BLaER1 treated with 17β-estradiol and CSF1 and Interleukin-3, amounts not matched to agents 10 nM and 100 nM (cell line): ENCODE measurements at regions not wholly inside any gene's neighbourhood (a gene's known extent, or its start where the extent isn't known, plus 50 kb on each side); places are given as distances from the start of the nearest gene placed in this dataset.

ENCODE experiments used
- H3K27ac ChIP-seq, 11 experiments: shearing (Covaris generic); formaldehyde crosslinking; 2 replicates each; pipeline ENCODE4 v1.8.1; 2022
- H3K27me3 ChIP-seq, 11 experiments: shearing (Covaris generic); formaldehyde crosslinking; 2 replicates each; pipeline ENCODE4 v1.8.1; 2022
- H3K36me3 ChIP-seq, 11 experiments: shearing (Covaris generic); formaldehyde crosslinking; 2 replicates each; pipeline ENCODE4 v1.8.1; 2022
- H3K4me1 ChIP-seq, 10 experiments: shearing (Covaris generic); formaldehyde crosslinking; 2 replicates each; pipeline ENCODE4 v1.8.1; 2022
- H3K4me2 ChIP-seq, 11 experiments: shearing (Covaris generic); formaldehyde crosslinking; 2 replicates each; pipeline ENCODE4 v1.8.1; 2022
- H3K4me3 ChIP-seq, 10 experiments: shearing (Covaris generic); formaldehyde crosslinking; 2 replicates each; pipeline ENCODE4 v1.8.1; 2022
- H3K9ac ChIP-seq, 11 experiments: shearing (Covaris generic); formaldehyde crosslinking; 2 replicates each; pipeline ENCODE4 v1.8.1; 2022
- H3K9me3 ChIP-seq, 11 experiments: shearing (Covaris generic); formaldehyde crosslinking; replicated peaks in 1 of 11; 2 replicates each; pipeline ENCODE4 v1.8.1; 2022
- H4K20me1 ChIP-seq, 11 experiments: shearing (Covaris generic); formaldehyde crosslinking; 2 replicates each; pipeline ENCODE4 v1.8.1; 2022
- Cebpa-rat ChIP-seq, 11 experiments: shearing (Covaris generic); IDR thresholded peaks; 2 replicates each; pipeline ENCODE4 v1.8.1; 2022

- Histone ChIP-seq H3K36me3 (no peaks in the 10 kb centered on the region), H3K9ac (no peak overlapping the region), H3K4me1 (peaks cover 20 to 71% (median 56%) of the 10 kb centered on the region in 10 experiments), H3K4me2 (peak overlapping the region in 7 of 11 experiments; percentile 60 to 86 (median 75); a peak in 11 of 22 replicates), H3K27me3 (peaks cover 0 to 18% (median 0%) of the 10 kb centered on the region in 11 experiments; a peak in 2 of 22 replicates), H3K4me3 (no peak overlapping the region), H3K27ac (no peak overlapping the region), H3K9me3 (peaks cover 0 to 12% (median 6%) of the 10 kb centered on the region in 11 experiments; a peak in 11 of 22 replicates), H4K20me1 (peaks cover 0 to 12% (median 0%) of the 10 kb centered on the region in 11 experiments; a peak in 3 of 22 replicates)
- TF ChIP-seq Cebpa-rat (IDR thresholded peaks at IDR 0.05): no peak
These were observed 128.1 kb downstream of the SIK1 start for GRCh38 chr21:43298546-43299440.

- Histone ChIP-seq H3K27ac (no peak overlapping the region), H3K4me1 (peaks cover 12 to 67% (median 51%) of the 10 kb centered on the region in 10 experiments; a peak in 19 of 20 replicates), H3K27me3 (peaks cover 0 to 18% (median 0%) of the 10 kb centered on the region in 11 experiments; a peak in 2 of 22 replicates), H3K36me3 (no peaks in the 10 kb centered on the region), H4K20me1 (peaks cover 0 to 8% (median 0%) of the 10 kb centered on the region in 11 experiments; a peak in 3 of 22 replicates), H3K4me2 (peak overlapping the region in 9 of 11 experiments; percentile 26 to 86 (median 66); a peak in 18 of 22 replicates), H3K9ac (peak overlapping the region in 1 of 11 experiments; percentile 11; a peak in 1 of 22 replicates), H3K4me3 (no peak overlapping the region), H3K9me3 (peaks cover 0 to 12% (median 6%) of the 10 kb centered on the region in 11 experiments; a peak in 11 of 22 replicates)
- TF ChIP-seq Cebpa-rat (IDR thresholded peaks at IDR 0.05): no peak
These were observed 128.9 kb downstream of the SIK1 start for GRCh38 chr21:43297989-43298388.

- Histone ChIP-seq H4K20me1 (peaks cover 0 to 8% (median 0%) of the 10 kb centered on the region in 11 experiments; a peak in 3 of 22 replicates), H3K4me2 (peak overlapping the region in 9 of 11 experiments; percentile 26 to 86 (median 66); a peak in 18 of 22 replicates), H3K9ac (0 out of 22 replicates have a peak overlapping the region, but pooled peaks of 1 of the 11 experiments have one; percentile 11), H3K36me3 (no peaks in the 10 kb centered on the region), H3K27me3 (peaks cover 0 to 18% (median 0%) of the 10 kb centered on the region in 11 experiments; a peak in 2 of 22 replicates), H3K4me1 (peaks cover 14 to 70% (median 56%) of the 10 kb centered on the region in 10 experiments; a peak in 19 of 20 replicates), H3K9me3 (peaks cover 0 to 12% (median 6%) of the 10 kb centered on the region in 11 experiments; a peak in 12 of 22 replicates), H3K27ac (no peak overlapping the region), H3K4me3 (no peak overlapping the region; a peak in 1 of 20 replicates)
- no peak for TF ChIP-seq Cebpa-rat (IDR thresholded peaks at IDR 0.05)
These were observed 128.7 kb downstream of the CRYAA start for GRCh38 chr21:43297391-43297981.

- Histone ChIP-seq H3K27me3 (peaks cover 0 to 18% (median 0%) of the 10 kb centered on the region in 11 experiments; a peak in 2 of 22 replicates), H3K4me2 (peak overlapping the region; percentile 4 to 86 (median 61)), H4K20me1 (peaks cover 0 to 8% (median 0%) of the 10 kb centered on the region in 11 experiments; a peak in 3 of 22 replicates), H3K27ac (no peak overlapping the region), H3K9ac (no peak overlapping the region), H3K4me1 (peaks cover 16 to 88% (median 69%) of the 10 kb centered on the region in 10 experiments; a peak in 19 of 20 replicates), H3K9me3 (peaks cover 0 to 15% (median 8%) of the 10 kb centered on the region in 11 experiments; a peak in 12 of 22 replicates), H3K4me3 (no peak overlapping the region), H3K36me3 (no peaks in the 10 kb centered on the region)
- TF ChIP-seq Cebpa-rat (IDR thresholded peaks at IDR 0.05): no peak
These were observed 126.5 kb downstream of the CRYAA start for GRCh38 chr21:43295066-43295958.

- Histone ChIP-seq H3K9me3 (peaks cover 0 to 19% (median 9%) of the 10 kb centered on the region in 11 experiments; a peak in 14 of 22 replicates), H3K4me2 (peak overlapping the region; percentile 4 to 86 (median 61); a peak in 18 of 22 replicates), H3K4me3 (no peak overlapping the region), H3K27me3 (peaks cover 0 to 18% (median 0%) of the 10 kb centered on the region in 11 experiments; a peak in 2 of 22 replicates), H3K36me3 (no peaks in the 10 kb centered on the region), H3K27ac (no peak overlapping the region), H3K9ac (no peak overlapping the region), H4K20me1 (peaks cover 0 to 8% (median 0%) of the 10 kb centered on the region in 11 experiments; a peak in 3 of 22 replicates), H3K4me1 (peaks cover 16 to 93% (median 76%) of the 10 kb centered on the region in 10 experiments; a peak in 19 of 20 replicates)
- no peak for TF ChIP-seq Cebpa-rat (IDR thresholded peaks at IDR 0.05)
These were observed 125.5 kb downstream of the CRYAA start for GRCh38 chr21:43294194-43294902.

GRCh38 chr21:43292866-43293142, 124.0 kb downstream of the CRYAA start:
- no peak overlapping the region for H3K9ac ChIP-seq
- H3K4me1 ChIP-seq: peaks cover 16 to 93% (median 74%) of the 10 kb centered on the region in 10 experiments; a peak in 19 of 20 replicates
- peaks cover 0 to 4% (median 0%) of the 10 kb centered on the region in 11 experiments; a peak in 3 of 22 replicates for H4K20me1 ChIP-seq
- no peak overlapping the region for H3K4me3 ChIP-seq
- no peak for TF ChIP-seq Cebpa-rat (IDR thresholded peaks at IDR 0.05)
- peak overlapping the region; percentile 27 to 66 (median 39); a peak in 20 of 22 replicates for H3K4me2 ChIP-seq
- H3K9me3 ChIP-seq: peaks cover 0 to 24% (median 11%) of the 10 kb centered on the region in 11 experiments; a peak in 14 of 22 replicates
- H3K27me3 ChIP-seq: peaks cover 0 to 18% (median 0%) of the 10 kb centered on the region in 11 experiments; a peak in 2 of 22 replicates
- no peak overlapping the region for H3K27ac ChIP-seq
- no peaks in the 10 kb centered on the region for H3K36me3 ChIP-seq

GRCh38 chr21:43292041-43292865, 123.4 kb downstream of the CRYAA start:
- peak overlapping the region; percentile 27 to 66 (median 39); a peak in 20 of 22 replicates for H3K4me2 ChIP-seq
- no peaks in the 10 kb centered on the region; a peak in 2 of 22 replicates for H4K20me1 ChIP-seq
- no peak overlapping the region for H3K4me3 ChIP-seq
- peaks cover 0 to 12% (median 0%) of the 10 kb centered on the region in 11 experiments; a peak in 2 of 22 replicates for H3K27me3 ChIP-seq
- H3K27ac ChIP-seq: no peak overlapping the region
- TF ChIP-seq Cebpa-rat (IDR thresholded peaks at IDR 0.05): no peak
- H3K36me3 ChIP-seq: no peaks in the 10 kb centered on the region
- H3K9me3 ChIP-seq: peaks cover 0 to 24% (median 11%) of the 10 kb centered on the region in 11 experiments; a peak in 14 of 22 replicates
- no peak overlapping the region for H3K9ac ChIP-seq
- peaks cover 18 to 93% (median 73%) of the 10 kb centered on the region in 10 experiments for H3K4me1 ChIP-seq
